Gastroesophageal sphincter (tissue), 4 donors: ENCODE measurements at regions not wholly inside any gene's neighbourhood (a gene's known extent, or its start where the extent isn't known, plus 50 kb on each side); places are given as distances from the start of the nearest gene placed in this dataset.

Experiments
- ATAC-seq: fragments of 150-250 bp; one replicate; pipeline ENCODE4 v1.9.1; 2016; ENCODE audit warnings: mild to moderate bottlenecking, moderate library complexity
- H3K27ac ChIP-seq, 4 donors: fragments of 200-600 bp; sonication (generic) in 3 of 4; 1 replicate in 3 of 4; 2 replicates in 1 of 4; pipeline ENCODE4 v1.5.1; 2016 to 2019
- H3K27me3 ChIP-seq: fragments of 200-600 bp; sonication (generic); one replicate; pipeline ENCODE4 v1.5.1; 2019
- H3K36me3 ChIP-seq, 2 donors: fragments of 200-600 bp; sonication (generic); one replicate each; pipeline ENCODE4 v1.5.1; 2019; ENCODE audit warnings: control low read depth in 1 of 2
- H3K4me1 ChIP-seq, 3 donors: fragments of 200-600 bp; sonication (generic); 1 replicate in 2 of 3; 2 replicates in 1 of 3; pipeline ENCODE4 v1.5.1; 2016 to 2019; ENCODE audit warnings: control low read depth in 2 of 3
- H3K4me3 ChIP-seq, 2 donors: fragments of 200-600 bp; sonication (generic); one replicate each; pipeline ENCODE4 v1.5.1; 2019; ENCODE audit warnings: mild to moderate bottlenecking in 1 of 2, moderate library complexity in 1 of 2
- H3K9me3 ChIP-seq, 3 donors: fragments of 200-600 bp; sonication (generic); one replicate each; pipeline ENCODE4 v1.5.1; 2017 to 2019; ENCODE audit warnings: control low read depth in 2 of 3
- EP300 ChIP-seq: sonication (generic); formaldehyde crosslinking; IDR thresholded peaks from one replicate; pipeline ENCODE4 v1.6.1; 2017; ENCODE audit warnings: antibody characterized with exemption, mild to moderate bottlenecking
- POLR2A ChIP-seq, 2 donors: fragments of 450-650 bp; IDR thresholded peaks; one replicate each; pipeline ENCODE4 v1.6.1; 2017; ENCODE audit warnings: antibody characterized with exemption in 2 of 2, mild to moderate bottlenecking in 2 of 2, moderate library complexity in 1 of 2
- POLR2AphosphoS5 ChIP-seq: sonication (generic); formaldehyde crosslinking; IDR thresholded peaks from one replicate; pipeline ENCODE4 v1.6.1; 2017; ENCODE audit warnings: antibody characterized with exemption
- WGBS, 2 donors: methylation state at CpG; one replicate each; pipeline ENCODE4 v1.1.5; 2018; ENCODE audit warnings: low coverage in 1 of 2; 5-methylcytosine and 5-hydroxymethylcytosine counted together
- TF ChIP-seq, protein P1 (sequence below), 4 experiments: fragments of 200-600 bp in 2 of 4; fragments of 450-650 bp in 2 of 4; sonication (generic) in 1 of 4; IDR thresholded peaks; one replicate each; pipeline ENCODE4 v1.5.1; 2017 to 2019; ENCODE audit warnings: antibody characterized with exemption in 4 of 4, mild to moderate bottlenecking in 2 of 4, moderate library complexity in 2 of 4

DNA sequence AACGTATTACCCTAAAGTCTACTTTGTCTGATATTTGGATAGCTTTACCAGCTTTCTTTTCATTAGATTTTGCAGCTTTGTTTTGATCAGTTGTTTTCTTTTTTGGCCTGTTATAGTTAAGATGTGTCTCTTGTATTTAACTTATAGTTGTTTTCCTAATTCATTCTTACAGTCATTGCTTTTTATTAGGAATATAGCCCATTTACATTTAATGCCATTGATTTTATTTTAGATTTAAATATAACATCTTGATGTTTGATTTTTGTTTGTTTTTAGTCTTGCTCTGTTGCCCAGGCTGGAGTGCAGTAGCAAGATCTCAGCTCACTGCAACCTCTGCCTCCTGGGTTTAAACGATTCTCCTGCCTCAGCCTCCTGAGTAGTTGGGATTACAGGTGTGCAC, 215.9 kb upstream of the HDAC4 start:
- 45 to 80% methylated on average over 2 of the region's 2 CpGs for WGBS, 2 donors
- no peak overlapping the region for H3K27ac ChIP-seq
- H3K4me3 ChIP-seq, result no peak overlapping the region
- no peaks in the 10 kb centered on the region for H3K36me3 ChIP-seq
- H3K27me3 ChIP-seq, result no peaks in the 10 kb centered on the region
- no peaks in the 10 kb centered on the region for H3K4me1 ChIP-seq
- TF ChIP-seq POLR2AphosphoS5, result no peak
- TF ChIP-seq, protein P1, sequence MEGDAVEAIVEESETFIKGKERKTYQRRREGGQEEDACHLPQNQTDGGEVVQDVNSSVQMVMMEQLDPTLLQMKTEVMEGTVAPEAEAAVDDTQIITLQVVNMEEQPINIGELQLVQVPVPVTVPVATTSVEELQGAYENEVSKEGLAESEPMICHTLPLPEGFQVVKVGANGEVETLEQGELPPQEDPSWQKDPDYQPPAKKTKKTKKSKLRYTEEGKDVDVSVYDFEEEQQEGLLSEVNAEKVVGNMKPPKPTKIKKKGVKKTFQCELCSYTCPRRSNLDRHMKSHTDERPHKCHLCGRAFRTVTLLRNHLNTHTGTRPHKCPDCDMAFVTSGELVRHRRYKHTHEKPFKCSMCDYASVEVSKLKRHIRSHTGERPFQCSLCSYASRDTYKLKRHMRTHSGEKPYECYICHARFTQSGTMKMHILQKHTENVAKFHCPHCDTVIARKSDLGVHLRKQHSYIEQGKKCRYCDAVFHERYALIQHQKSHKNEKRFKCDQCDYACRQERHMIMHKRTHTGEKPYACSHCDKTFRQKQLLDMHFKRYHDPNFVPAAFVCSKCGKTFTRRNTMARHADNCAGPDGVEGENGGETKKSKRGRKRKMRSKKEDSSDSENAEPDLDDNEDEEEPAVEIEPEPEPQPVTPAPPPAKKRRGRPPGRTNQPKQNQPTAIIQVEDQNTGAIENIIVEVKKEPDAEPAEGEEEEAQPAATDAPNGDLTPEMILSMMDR (IDR thresholded peaks at IDR 0.05), result no peak
- peaks cover 0 to 31% (median 0%) of the 10 kb centered on the region in 3 donors for H3K9me3 ChIP-seq
- ATAC-seq, result no peak

DNA sequence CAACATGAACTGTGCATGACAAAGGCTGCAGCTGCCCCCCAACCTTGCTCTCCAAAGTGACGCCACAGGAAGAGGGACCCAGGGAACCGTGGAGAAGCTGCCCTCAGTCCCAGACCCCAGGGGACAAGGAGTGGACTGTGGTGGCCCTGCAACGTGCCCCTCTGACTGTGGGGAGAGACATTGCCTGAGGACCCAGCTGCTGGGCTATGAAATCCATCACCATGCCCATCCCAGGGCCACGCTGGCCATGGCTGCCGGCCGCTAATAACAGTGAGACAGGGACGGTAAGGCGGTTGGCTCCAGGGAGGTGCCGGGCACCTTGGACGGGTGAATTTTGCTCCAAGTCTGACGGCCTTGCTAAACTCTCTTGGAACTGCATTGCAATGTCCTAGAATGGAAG, 211.3 kb upstream of the HDAC4 start:
- Histone ChIP-seq H3K27me3 (peaks cover 4% of the 10 kb centered on the region), H3K4me3 (no peak overlapping the region), H3K27ac (no peak overlapping the region), H3K36me3 (no peaks in the 10 kb centered on the region), H3K4me1 (no peaks in the 10 kb centered on the region), H3K9me3 (peaks cover 0 to 14% (median 0%) of the 10 kb centered on the region in 3 donors)
- TF ChIP-seq EP300 (no peak), POLR2A (IDR thresholded peaks at IDR 0.05) (no peak), POLR2AphosphoS5 (no peak)
- TF ChIP-seq, protein P1 (IDR thresholded peaks at IDR 0.05), result no peak
- 100% methylated on average over 1 of the region's 11 CpGs; no CpG with 5 or more reads in 1 of the 2 donors for WGBS, 2 donors
- ATAC-seq, result no peak

DNA sequence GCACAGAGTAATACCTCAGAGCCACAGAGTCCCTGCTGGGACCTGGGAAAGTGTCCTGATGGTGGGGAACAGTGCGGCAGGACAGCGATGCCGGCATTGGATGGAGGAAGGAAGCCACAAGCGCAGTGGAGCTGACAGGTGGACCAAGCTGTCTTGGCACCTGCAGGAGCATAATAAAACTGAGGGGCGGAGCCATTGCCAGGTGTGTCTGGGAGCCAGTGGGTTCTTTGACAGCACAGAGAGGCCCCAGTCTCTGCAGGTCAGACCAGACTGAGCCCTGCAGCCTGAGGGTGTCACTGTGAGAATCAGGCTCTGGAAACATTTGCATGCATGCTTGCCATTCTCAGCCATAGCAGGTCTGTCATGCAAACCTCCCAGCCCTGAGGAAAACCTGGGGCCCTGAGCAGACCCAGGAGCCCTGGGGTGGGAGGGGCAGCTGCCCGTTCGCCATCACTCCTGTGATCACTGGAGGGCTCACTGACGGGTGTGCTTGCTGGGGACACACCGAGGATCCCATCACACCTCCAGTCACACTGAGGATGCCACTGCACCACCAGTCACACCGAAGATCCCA, 210.5 kb upstream of the HDAC4 start:
- ATAC-seq, result no peak
- Histone ChIP-seq H3K9me3 (peaks cover 0 to 5% (median 0%) of the 10 kb centered on the region in 3 donors), H3K4me3 (no peak overlapping the region), H3K27me3 (peaks cover 4% of the 10 kb centered on the region), H3K4me1 (no peaks in the 10 kb centered on the region), H3K27ac (no peak overlapping the region), H3K36me3 (no peaks in the 10 kb centered on the region)
- WGBS, 2 donors, result 95 to 96% methylated on average over 5 of the region's 10 CpGs
- TF ChIP-seq POLR2AphosphoS5, result no peak

DNA sequence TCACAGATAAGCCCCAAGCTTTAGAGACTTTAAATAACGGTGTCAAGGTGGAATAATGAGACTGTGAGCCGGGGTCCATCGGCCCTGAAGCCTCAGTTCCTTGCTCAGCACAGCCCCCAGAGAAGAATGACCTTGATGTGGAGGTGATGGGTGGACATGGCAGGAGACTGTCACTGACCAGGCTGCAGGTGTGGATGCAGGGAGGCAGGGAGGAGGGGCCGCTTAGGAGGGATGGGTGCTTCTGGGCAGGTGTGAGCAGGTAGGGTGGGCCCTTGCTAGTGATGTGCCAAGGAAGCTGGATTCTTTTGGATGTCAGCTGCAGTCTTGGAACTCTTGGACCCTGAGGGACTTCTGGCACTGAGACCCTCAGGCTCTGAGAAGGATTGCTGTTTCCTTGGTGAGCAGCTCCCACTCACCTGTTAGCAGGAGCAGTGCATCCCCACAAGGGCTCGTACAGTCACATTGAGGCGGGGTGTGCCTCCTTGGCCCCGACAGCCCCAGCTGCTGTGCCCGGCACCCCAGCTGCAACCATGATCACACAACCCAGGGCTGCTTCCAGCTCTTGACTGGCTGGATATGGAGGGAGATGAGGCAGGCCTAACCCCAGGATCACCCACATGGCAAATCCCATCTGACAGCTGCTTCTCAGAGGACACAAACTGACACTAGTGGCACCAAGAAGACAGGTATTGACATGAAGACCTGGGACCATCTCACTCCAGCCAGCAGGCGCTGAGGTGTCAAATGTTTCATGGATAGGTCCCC, 209.8 kb upstream of the HDAC4 start:
- no peak for ATAC-seq
- H3K4me1 ChIP-seq, result no peaks in the 10 kb centered on the region
- no peaks in the 10 kb centered on the region for H3K9me3 ChIP-seq
- no peak overlapping the region for H3K27ac ChIP-seq
- 74% methylated on average over 4 of the region's 9 CpGs; no CpG with 5 or more reads in 1 of the 2 donors for WGBS, 2 donors
- H3K36me3 ChIP-seq, result no peaks in the 10 kb centered on the region
- peaks cover 4% of the 10 kb centered on the region for H3K27me3 ChIP-seq
- TF ChIP-seq POLR2A (IDR thresholded peaks at IDR 0.05) (no peak), EP300 (no peak), POLR2AphosphoS5 (no peak)
- TF ChIP-seq, protein P1 (IDR thresholded peaks at IDR 0.05), result no peak
- no peak overlapping the region for H3K4me3 ChIP-seq

DNA sequence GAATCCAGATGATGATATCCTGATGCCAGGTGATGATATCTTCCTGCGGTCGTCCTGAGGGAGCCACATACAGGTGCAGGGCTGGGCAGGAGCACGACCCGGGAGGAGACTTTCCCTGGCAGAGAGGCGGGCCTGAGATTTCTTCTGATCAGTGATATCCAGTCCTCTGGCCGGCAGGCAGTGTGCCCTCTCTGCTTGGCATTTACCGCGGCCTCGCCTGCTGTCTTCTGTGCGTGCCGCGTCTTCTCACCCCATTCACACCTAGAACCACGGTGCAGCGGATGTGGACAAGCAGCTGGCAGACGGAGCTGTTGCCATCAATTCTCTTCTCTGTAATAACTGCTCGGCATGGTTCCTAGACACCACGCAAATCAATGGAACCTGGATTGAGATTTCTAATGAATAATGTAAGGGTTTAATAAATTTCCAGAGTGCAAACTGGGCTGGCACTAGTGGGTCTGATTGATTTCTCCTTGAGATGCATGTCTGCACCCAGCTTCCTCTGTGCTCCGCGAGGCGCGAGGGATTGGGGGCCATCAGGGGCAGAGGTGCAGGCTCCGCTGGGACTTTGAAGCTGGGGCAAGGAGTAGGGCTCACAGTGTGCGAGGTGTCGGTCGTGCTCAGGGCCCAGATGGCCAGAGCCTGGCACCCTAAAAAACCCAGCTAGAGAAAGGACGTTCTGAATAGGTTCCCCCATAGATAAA, 208.9 kb upstream of the HDAC4 start:
- no peak for ATAC-seq

More for the DNA sequence above, 208.9 kb upstream of the HDAC4 start:
- Histone ChIP-seq H3K9me3 (no peaks in the 10 kb centered on the region), H3K27ac (no peak overlapping the region), H3K4me1 (no peaks in the 10 kb centered on the region), H3K36me3 (no peaks in the 10 kb centered on the region), H3K27me3 (peaks cover 4% of the 10 kb centered on the region), H3K4me3 (no peak overlapping the region)
- 91% methylated on average over 6 of the region's 26 CpGs; no CpG with 5 or more reads in 1 of the 2 donors for WGBS, 2 donors
- TF ChIP-seq POLR2AphosphoS5 (no peak), EP300 (no peak), POLR2A (IDR thresholded peaks at IDR 0.05) (no peak)
- TF ChIP-seq, protein P1 (IDR thresholded peaks at IDR 0.05), result no peak
